Spleen (tissue), 11 donors: ENCODE measurements at regions not wholly inside any gene's neighbourhood (a gene's known extent, or its start where the extent isn't known, plus 50 kb on each side); places are given as distances from the start of the nearest gene placed in this dataset.

ENCODE experiments used
- DNase-seq: peaks from one replicate; pipeline ENCODE4 v3.0.0-alpha.2; 2020
- H3K27ac ChIP-seq, 8 donors: fragments of 200-600 bp; sonication (generic) in 7 of 8; 1 replicate in 4 of 8; 2 replicates in 4 of 8; pipeline versions ENCODE4 v1.5.0 to v1.8.0; 2016 to 2021; ENCODE audit warnings: inconsistent platforms in 4 of 8, mild to moderate bottlenecking in 4 of 8, moderate library complexity in 1 of 8
- H3K27me3 ChIP-seq, 7 donors: fragments of 200-600 bp; sonication (generic) in 6 of 7; replicated peaks in 1 of 7; 1 replicate in 4 of 7; 2 replicates in 3 of 7; pipeline versions ENCODE4 v1.5.0 to v1.8.0; 2016 to 2021; ENCODE audit warnings: inconsistent platforms in 3 of 7, mild to moderate bottlenecking in 1 of 7
- H3K36me3 ChIP-seq, 6 donors: fragments of 200-600 bp; sonication (generic) in 5 of 6; 1 replicate in 4 of 6; 2 replicates in 2 of 6; pipeline versions ENCODE4 v1.5.0 to v1.8.0; 2016 to 2021; ENCODE audit warnings: inconsistent platforms in 2 of 6
- H3K4me1 ChIP-seq, 6 donors: fragments of 200-600 bp; sonication (generic) in 5 of 6; 1 replicate in 3 of 6; 2 replicates in 3 of 6; pipeline versions ENCODE4 v1.5.0 to v1.8.0; 2016 to 2021; ENCODE audit warnings: inconsistent platforms in 3 of 6
- H3K4me3 ChIP-seq, 8 donors: fragments of 200-600 bp; sonication (generic) in 7 of 8; 1 replicate in 4 of 8; 2 replicates in 4 of 8; pipeline versions ENCODE4 v1.5.0 to v1.8.0; 2016 to 2021; ENCODE audit warnings: inconsistent platforms in 4 of 8, mild to moderate bottlenecking in 4 of 8, moderate library complexity in 2 of 8
- H3K9me3 ChIP-seq, 8 donors: fragments of 200-600 bp; sonication (generic) in 7 of 8; 1 replicate in 4 of 8; 2 replicates in 4 of 8; pipeline versions ENCODE4 v1.5.0 to v1.8.0; 2016 to 2021; ENCODE audit warnings: inconsistent platforms in 4 of 8
- CTCF ChIP-seq, 11 experiments: fragments of 200-600 bp in 7 of 11; fragments of 450-650 bp in 4 of 11; sonication (generic) in 4 of 11; IDR thresholded peaks in 8 of 11; conservative IDR thresholded peaks in 3 of 11; 1 replicate in 7 of 11; 2 replicates in 4 of 11; pipeline versions ENCODE4 v1.4.0 to v1.8.0; 2016 to 2021; ENCODE audit warnings: antibody characterized with exemption in 11 of 11, inconsistent platforms in 4 of 11, mild to moderate bottlenecking in 1 of 11
- POLR2A ChIP-seq, 3 donors: fragments of 450-650 bp; IDR thresholded peaks; one replicate each; pipeline ENCODE4 v1.5.1; 2017; ENCODE audit warnings: antibody characterized with exemption in 3 of 3, mild to moderate bottlenecking in 1 of 3
- POLR2AphosphoS5 ChIP-seq, 3 donors: sonication (generic); formaldehyde crosslinking; IDR thresholded peaks; one replicate each; pipeline ENCODE4 v1.5.1; 2017; ENCODE audit warnings: antibody characterized with exemption in 3 of 3
- WGBS, 5 donors: extraction: QIAGEN DNeasy Blood & Tissue Kit in 3 of 5; methylation state at CpG; one replicate each; pipeline versions ENCODE4 v1.1.5 to v1.1.7; 2013 to 2018; 5-methylcytosine and 5-hydroxymethylcytosine counted together
- intact Hi-C: fragments of 100-400 bp; cut with DNase I; formaldehyde crosslinking; loops from one replicate; pipeline ENCODE4 v1.15.0; 2023; ENCODE audit warnings: low total_unique reads
- donor health status: healthy with polysubstance abuse.
- donor health status: DM: no; HTN: no; CAD: no; lungs with moderate emphysema.
- donor health status: DM: no; HTN: no; CAD: no.
- donor health status: Bipolar disorder and iron deficiency.
- donor health status: healthy.
- donor health status: DM: no; HTN: no; CAD: no.
- donor health status: DM: yes; HTN: yes; CAD: no.

- no peaks in the 10 kb centered on the region for H3K9me3 ChIP-seq
- H3K36me3 ChIP-seq, result no peaks in the 10 kb centered on the region
- TF ChIP-seq POLR2AphosphoS5 (IDR thresholded peaks at IDR 0.05) (no peak), CTCF (IDR thresholded peaks at IDR 0.05 in 8 of 11, conservative IDR thresholded peaks at IDR 0.05 in 3 of 11) (no peak), POLR2A (IDR thresholded peaks at IDR 0.05) (no peak)
- H3K27me3 ChIP-seq, result no peaks in the 10 kb centered on the region
- H3K4me1 ChIP-seq, result no peaks in the 10 kb centered on the region
- H3K27ac ChIP-seq, result no peak overlapping the region
- intact Hi-C loops, result no loop called here
- DNase-seq, result no peak
- H3K4me3 ChIP-seq, result no peak overlapping the region
Observed at GRCh38 chr11:127873478-127873877, 713.9 kb downstream of the ETS1 start.

DNA sequence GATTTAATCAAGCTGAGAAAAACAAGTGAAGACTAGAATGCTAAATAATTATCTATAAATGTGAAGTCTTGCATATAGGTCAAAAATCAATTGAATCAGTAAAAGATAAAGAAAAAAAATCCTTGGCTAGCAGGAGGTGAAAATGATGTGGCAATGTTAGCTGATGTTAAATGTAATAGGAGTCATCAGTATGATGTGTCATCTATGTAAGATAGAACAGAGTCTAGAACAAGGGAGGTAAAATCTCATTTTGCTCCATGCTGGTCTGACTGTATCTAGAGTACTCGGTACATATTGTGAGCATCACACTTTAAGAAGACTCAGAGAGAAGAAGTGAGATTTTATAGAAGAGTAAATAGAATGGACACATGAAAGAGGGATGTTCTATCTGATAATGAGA is 721.2 kb downstream of the ETS1 start:
- DNase-seq, result no peak
- no peak overlapping the region for H3K4me3 ChIP-seq
- H3K4me1 ChIP-seq, result no peaks in the 10 kb centered on the region
- WGBS, 5 donors, result 83 to 97% (median 89%) methylated on average over 1 of the region's 1 CpG
- H3K9me3 ChIP-seq, result no peaks in the 10 kb centered on the region
- no peak overlapping the region for H3K27ac ChIP-seq
- intact Hi-C loops, result no loop called here
- H3K27me3 ChIP-seq, result no peaks in the 10 kb centered on the region
- H3K36me3 ChIP-seq, result no peaks in the 10 kb centered on the region
- TF ChIP-seq CTCF (IDR thresholded peaks at IDR 0.05 in 8 of 11, conservative IDR thresholded peaks at IDR 0.05 in 3 of 11) (no peak), POLR2AphosphoS5 (IDR thresholded peaks at IDR 0.05) (no peak), POLR2A (IDR thresholded peaks at IDR 0.05) (no peak)

DNA sequence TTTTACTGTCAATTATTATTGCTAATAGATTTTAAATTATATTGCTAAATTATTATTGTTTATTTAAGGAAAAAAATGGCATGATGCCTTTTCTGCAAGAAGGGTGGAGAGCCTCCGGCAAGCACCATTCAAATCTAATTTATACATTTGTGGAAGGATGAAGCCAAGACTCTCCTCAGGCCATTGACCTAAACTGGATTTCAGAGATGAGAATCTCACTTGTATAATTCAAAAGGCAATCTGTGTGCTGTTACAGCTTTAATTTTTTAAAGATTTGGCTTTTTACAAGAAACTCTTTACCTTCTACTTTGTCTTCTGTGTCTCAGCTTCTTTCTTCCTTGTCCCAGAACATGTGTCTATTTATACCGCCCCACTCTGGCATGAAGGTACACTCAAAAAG is 722.5 kb downstream of the ETS1 start:
- Histone ChIP-seq H3K4me3 (no peak overlapping the region), H3K27ac (no peak overlapping the region), H3K36me3 (no peaks in the 10 kb centered on the region), H3K4me1 (no peaks in the 10 kb centered on the region), H3K27me3 (no peaks in the 10 kb centered on the region), H3K9me3 (no peaks in the 10 kb centered on the region)
- no peak for DNase-seq
- intact Hi-C loops, result no loop called here
- no peak for TF ChIP-seq CTCF (IDR thresholded peaks at IDR 0.05 in 8 of 11, conservative IDR thresholded peaks at IDR 0.05 in 3 of 11)
- TF ChIP-seq POLR2A (IDR thresholded peaks at IDR 0.05), result no peak
- TF ChIP-seq POLR2AphosphoS5 (IDR thresholded peaks at IDR 0.05), result no peak
- WGBS, 5 donors, result 90 to 98% (median 96%) methylated on average over 2 of the region's 2 CpGs

GRCh38 chr11:127862406-127862805 is 725.0 kb downstream of the ETS1 start:
- no peak for DNase-seq
- H3K27ac ChIP-seq, result no peak overlapping the region
- intact Hi-C loops, result no loop called here
- no peak overlapping the region for H3K4me3 ChIP-seq
- H3K4me1 ChIP-seq, result no peaks in the 10 kb centered on the region
- TF ChIP-seq POLR2A (IDR thresholded peaks at IDR 0.05), result no peak
- TF ChIP-seq CTCF (IDR thresholded peaks at IDR 0.05 in 8 of 11, conservative IDR thresholded peaks at IDR 0.05 in 3 of 11), result no peak
- no peak for TF ChIP-seq POLR2AphosphoS5 (IDR thresholded peaks at IDR 0.05)
- H3K36me3 ChIP-seq, result no peaks in the 10 kb centered on the region
- H3K9me3 ChIP-seq, result no peaks in the 10 kb centered on the region
- H3K27me3 ChIP-seq, result no peaks in the 10 kb centered on the region
- WGBS, 5 donors, result 44 to 72% (median 66%) methylated on average over 2 of the region's 2 CpGs
